Chondrocyte (in vitro differentiated cells): ENCODE measurements at regions not wholly inside any gene's neighbourhood (a gene's known extent, or its start where the extent isn't known, plus 50 kb on each side); places are given as distances from the start of the nearest gene placed in this dataset.

Experiments
- DNase-seq: peaks from one replicate; pipeline ENCODE4 v3.0.0; 2021; ENCODE audit warnings: mixed read lengths, low spot score
- H3K27ac Mint-ChIP-seq: one replicate; pipeline ENCODE4 v1.8.0; 2021; ENCODE audit warnings: mild to moderate bottlenecking, moderate library complexity, mixed read lengths; ENCODE audit not compliant: unreplicated experiment
- H3K27me3 Mint-ChIP-seq: 2 replicates; pipeline ENCODE4 v1.8.0; 2021; ENCODE audit warnings: low read depth, mixed read lengths
- H3K36me3 Mint-ChIP-seq: 2 replicates; pipeline ENCODE4 v1.8.0; 2021; ENCODE audit warnings: low read depth, mixed read lengths
- H3K4me1 Mint-ChIP-seq: 2 replicates; pipeline ENCODE4 v1.8.0; 2021; ENCODE audit warnings: low read depth, mild to moderate bottlenecking, mixed read lengths
- H3K4me3 Mint-ChIP-seq: one replicate; pipeline ENCODE4 v1.8.0; 2021; ENCODE audit warnings: mild to moderate bottlenecking, moderate library complexity, mixed read lengths; ENCODE audit not compliant: unreplicated experiment
- H3K9me3 Mint-ChIP-seq: 2 replicates; pipeline ENCODE4 v1.8.0; 2021; ENCODE audit warnings: low read depth, mixed read lengths
- TF ChIP-seq, protein P1 (sequence below): fragments of 200-600 bp; sonication (generic); IDR thresholded peaks from 2 replicates; pipeline ENCODE4 v1.5.0; 2021; ENCODE audit warnings: antibody characterized with exemption, mild to moderate bottlenecking, moderate library complexity

DNA sequence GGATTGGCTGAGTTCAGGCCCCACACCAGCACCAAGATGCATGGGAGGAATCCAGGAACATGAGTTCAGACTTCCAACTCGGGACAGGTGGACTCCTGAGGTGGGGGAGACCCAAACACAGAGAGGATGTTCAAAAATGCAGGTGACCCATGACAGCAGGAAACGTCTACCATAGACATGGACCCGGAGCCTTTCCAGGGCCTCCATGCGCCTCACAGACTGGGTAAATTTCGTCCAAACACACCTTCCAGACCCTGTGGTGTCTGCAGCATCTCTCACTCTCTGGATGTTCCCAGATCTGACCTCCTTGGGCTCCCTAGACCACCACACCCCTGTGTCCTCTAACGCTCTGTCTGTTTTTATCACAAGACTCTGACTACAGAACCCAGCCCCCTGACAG, 87.7 kb downstream of the PXDC1 start:
- H3K27ac Mint-ChIP-seq, result no peak overlapping the region
- peaks cover 1% of the 10 kb centered on the region for H3K36me3 Mint-ChIP-seq
- peaks cover 14% of the 10 kb centered on the region for H3K9me3 Mint-ChIP-seq
- H3K27me3 Mint-ChIP-seq, result no peaks in the 10 kb centered on the region
- no peak overlapping the region for H3K4me3 Mint-ChIP-seq
- no peak for DNase-seq
- TF ChIP-seq, protein P1, sequence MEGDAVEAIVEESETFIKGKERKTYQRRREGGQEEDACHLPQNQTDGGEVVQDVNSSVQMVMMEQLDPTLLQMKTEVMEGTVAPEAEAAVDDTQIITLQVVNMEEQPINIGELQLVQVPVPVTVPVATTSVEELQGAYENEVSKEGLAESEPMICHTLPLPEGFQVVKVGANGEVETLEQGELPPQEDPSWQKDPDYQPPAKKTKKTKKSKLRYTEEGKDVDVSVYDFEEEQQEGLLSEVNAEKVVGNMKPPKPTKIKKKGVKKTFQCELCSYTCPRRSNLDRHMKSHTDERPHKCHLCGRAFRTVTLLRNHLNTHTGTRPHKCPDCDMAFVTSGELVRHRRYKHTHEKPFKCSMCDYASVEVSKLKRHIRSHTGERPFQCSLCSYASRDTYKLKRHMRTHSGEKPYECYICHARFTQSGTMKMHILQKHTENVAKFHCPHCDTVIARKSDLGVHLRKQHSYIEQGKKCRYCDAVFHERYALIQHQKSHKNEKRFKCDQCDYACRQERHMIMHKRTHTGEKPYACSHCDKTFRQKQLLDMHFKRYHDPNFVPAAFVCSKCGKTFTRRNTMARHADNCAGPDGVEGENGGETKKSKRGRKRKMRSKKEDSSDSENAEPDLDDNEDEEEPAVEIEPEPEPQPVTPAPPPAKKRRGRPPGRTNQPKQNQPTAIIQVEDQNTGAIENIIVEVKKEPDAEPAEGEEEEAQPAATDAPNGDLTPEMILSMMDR, result no peak
- peaks cover 4% of the 10 kb centered on the region for H3K4me1 Mint-ChIP-seq

DNA sequence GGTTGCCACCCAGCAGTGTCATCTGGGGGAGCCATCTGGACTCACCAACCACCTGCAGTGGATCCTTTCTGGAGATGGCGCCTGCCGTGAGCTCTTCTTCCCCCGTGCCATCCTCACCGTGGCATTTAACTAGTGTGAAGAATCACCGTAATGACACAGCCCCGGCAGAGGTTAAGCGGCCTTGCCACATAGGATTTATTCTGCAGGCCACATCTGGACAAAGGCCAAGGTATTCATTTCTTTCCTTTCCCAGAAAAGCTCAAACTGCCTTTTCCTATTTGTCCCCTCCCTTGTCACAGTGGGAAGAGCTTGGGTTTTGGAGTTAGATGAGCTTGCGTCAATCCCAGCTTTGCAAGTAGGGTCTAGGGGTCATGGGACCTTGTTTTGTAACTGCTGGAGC, 88.4 kb downstream of the PXDC1 start:
- Mint-ChIP-seq H3K4me1 (peaks cover 4% of the 10 kb centered on the region), H3K4me3 (no peak overlapping the region), H3K9me3 (peaks cover 10% of the 10 kb centered on the region), H3K27me3 (no peaks in the 10 kb centered on the region), H3K27ac (no peak overlapping the region), H3K36me3 (no peaks in the 10 kb centered on the region)
- no peak for DNase-seq
- TF ChIP-seq, protein P1, result no peak

DNA sequence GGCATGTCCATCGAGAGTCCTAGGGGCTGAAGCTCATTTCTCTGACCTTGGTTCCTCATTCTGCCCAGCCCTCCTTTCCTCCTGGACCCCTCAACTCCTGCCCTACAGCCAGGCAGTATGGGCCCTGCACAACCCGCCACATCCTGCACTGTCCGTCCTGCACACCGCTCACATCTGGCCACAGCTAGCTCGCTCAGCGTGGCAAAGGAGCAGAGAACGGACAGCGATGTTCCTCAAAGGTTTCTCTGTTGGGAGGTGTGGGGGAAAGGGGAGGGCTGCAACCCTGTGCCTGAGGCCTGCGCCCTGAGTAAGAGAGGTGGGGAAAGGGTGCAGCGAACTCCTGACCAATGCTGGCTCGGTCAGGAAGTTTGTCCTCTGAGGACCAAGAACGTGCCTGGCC, 90.1 kb downstream of the PXDC1 start:
- TF ChIP-seq, protein P1, result no peak
- H3K4me3 Mint-ChIP-seq, result no peak overlapping the region
- no peak for DNase-seq
- H3K27ac Mint-ChIP-seq, result no peak overlapping the region
- no peaks in the 10 kb centered on the region for H3K36me3 Mint-ChIP-seq
- peaks cover 4% of the 10 kb centered on the region for H3K4me1 Mint-ChIP-seq
- H3K27me3 Mint-ChIP-seq, result no peaks in the 10 kb centered on the region
- H3K9me3 Mint-ChIP-seq, result peaks cover 4% of the 10 kb centered on the region

DNA sequence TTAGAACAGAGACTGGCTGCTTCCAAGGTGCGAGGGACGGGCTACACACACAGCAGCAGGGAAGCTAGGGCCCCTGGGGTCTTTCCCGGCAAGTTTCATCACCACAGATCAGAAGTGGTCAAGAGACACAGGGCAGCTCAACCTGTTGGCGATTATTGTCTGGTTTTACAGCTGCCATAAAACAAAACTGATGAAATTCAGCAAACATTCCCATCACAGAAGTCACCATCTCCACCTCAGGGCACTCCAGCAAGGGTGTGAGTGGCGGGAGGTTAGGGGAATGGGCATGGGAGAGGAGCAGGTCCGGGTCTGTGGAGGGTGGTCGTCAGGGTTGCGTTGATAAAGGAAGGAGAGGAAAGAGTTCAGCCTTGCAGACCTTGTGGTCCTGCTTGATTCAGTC, 91.0 kb downstream of the PXDC1 start:
- Mint-ChIP-seq H3K9me3 (no peaks in the 10 kb centered on the region), H3K27me3 (no peaks in the 10 kb centered on the region), H3K4me3 (no peak overlapping the region), H3K36me3 (no peaks in the 10 kb centered on the region), H3K4me1 (peaks cover 4% of the 10 kb centered on the region), H3K27ac (no peak overlapping the region)
- no peak for DNase-seq
- TF ChIP-seq, protein P1, result no peak

DNA sequence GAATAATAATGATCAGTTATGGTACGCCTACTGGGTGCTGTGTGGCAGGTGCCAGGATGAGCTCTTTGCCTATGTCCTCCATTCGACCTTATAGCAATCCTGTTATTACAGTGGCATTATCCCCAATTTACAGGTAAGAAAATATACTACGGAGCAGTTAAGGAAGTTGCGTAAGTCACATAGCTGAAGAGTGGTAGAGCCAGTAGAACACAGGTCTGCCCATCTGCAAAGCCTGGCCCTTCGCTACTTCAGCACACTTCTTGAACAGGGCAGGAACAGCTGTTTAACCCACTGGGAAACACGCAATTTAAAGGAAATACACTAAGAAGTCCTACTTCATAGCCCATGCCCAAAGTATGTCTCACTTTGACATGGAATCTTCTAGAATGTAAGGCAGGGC, 91.8 kb downstream of the PXDC1 start:
- Mint-ChIP-seq H3K27me3 (no peaks in the 10 kb centered on the region), H3K27ac (no peak overlapping the region), H3K4me1 (peaks cover 3% of the 10 kb centered on the region), H3K36me3 (no peaks in the 10 kb centered on the region), H3K9me3 (no peaks in the 10 kb centered on the region), H3K4me3 (no peak overlapping the region)
- DNase-seq, result no peak
- TF ChIP-seq, protein P1, result no peak
